ENCODE measurements at regions not wholly inside any gene's neighbourhood (a gene's known extent, or its start where the extent isn't known, plus 50 kb on each side); places are given as distances from the start of the nearest gene placed in this dataset.
"Not testable (repeated sequence)": the region's sequence is repeated elsewhere in the genome, so short reads cannot be mapped to it uniquely, and the experiment has no call there.

- no peak for DNase-seq
- TF ChIP-seq GATA1 (IDR thresholded peaks at IDR 0.05; ENCODE audit: low read depth, low read length) (no peak), POLR2A (IDR thresholded peaks at IDR 0.05; ENCODE audit: low read length) (no peak)
Measured at GRCh38 chr4:71206763-71207162, 132.1 kb upstream of the SLC4A4 start.

DNA sequence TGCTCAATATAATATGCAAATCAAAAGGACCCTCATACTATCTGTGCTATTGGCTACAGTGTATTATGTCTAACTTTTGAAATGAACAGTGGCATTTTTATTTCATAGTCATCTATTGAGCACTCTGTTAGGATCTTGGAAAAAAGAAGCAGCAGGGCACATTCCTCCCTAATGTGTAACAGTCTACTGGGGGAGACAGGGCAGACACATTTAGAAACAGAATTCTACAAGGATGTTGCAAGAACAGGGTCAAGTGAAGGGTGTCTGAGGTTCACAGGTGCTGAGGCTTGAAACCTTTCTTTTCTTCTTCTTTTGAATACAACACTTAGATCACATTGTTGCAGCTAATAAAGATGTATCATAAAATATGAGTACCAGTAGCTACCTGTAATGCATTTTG is 129.7 kb upstream of the SLC4A4 start:
- TF ChIP-seq GATA1 (IDR thresholded peaks at IDR 0.05; ENCODE audit: low read depth, low read length) (no peak), POLR2A (IDR thresholded peaks at IDR 0.05; ENCODE audit: low read length) (no peak)
- DNase-seq: no peak

DNA sequence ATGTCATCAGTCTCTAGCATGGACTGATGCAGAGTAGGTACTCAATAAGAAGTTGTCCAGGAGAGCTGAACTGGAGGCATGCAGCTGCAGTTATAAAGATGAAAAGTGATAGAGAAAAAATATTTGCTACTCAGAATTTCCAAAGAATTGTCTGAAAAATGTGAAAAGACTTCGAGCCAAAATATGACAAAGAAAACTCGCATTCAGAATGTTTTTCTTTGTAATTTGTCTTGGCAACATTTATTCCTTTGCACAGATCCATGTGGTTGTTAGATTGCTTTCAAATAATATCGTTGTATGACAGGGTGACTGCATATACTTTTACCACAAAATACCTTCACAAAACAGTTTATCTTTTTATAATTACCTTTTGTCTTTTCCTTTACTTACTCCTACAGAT is 128.0 kb upstream of the SLC4A4 start:
- TF ChIP-seq GATA1 (IDR thresholded peaks at IDR 0.05; ENCODE audit: low read depth, low read length) (no peak), POLR2A (IDR thresholded peaks at IDR 0.05; ENCODE audit: low read length) (no peak)
- DNase-seq: no peak

DNA sequence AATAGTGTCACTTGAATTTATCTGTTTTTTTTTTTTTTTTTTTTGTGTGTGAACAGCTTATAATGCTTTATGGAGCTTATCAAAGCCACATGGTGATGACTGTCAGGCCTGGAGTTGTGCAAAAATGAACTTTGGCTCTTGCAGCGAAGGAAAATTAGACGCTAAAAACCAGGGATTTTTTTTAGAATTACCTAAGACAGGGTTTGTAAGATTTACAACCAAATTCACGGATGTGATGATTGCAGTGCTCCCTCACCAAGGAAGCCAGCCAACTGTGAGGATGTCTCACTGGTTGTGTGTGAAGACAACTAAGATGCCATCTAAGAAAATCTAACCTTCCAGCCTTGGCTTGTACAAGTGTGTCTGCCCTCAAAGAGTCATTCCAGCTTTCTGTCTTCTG is 127.1 kb upstream of the SLC4A4 start:
- DNase-seq: no peak
- TF ChIP-seq GATA1 (IDR thresholded peaks at IDR 0.05; ENCODE audit: low read depth, low read length) (no peak), POLR2A (IDR thresholded peaks at IDR 0.05; ENCODE audit: low read length) (no peak)

GRCh38 chr4:71212216-71212615 is 126.6 kb upstream of the SLC4A4 start:
- no peak for DNase-seq
- no peak for TF ChIP-seq POLR2A (IDR thresholded peaks at IDR 0.05; ENCODE audit: low read length)
- TF ChIP-seq GATA1 (IDR thresholded peaks at IDR 0.05; ENCODE audit: low read depth, low read length): no peak

- TF ChIP-seq GATA1 (IDR thresholded peaks at IDR 0.05; ENCODE audit: low read depth, low read length): no peak
- no peak for TF ChIP-seq POLR2A (IDR thresholded peaks at IDR 0.05; ENCODE audit: low read length)
- DNase-seq: no peak
Measured at GRCh38 chr4:71214578-71214977, 124.2 kb upstream of the SLC4A4 start.

- TF ChIP-seq POLR2A (IDR thresholded peaks at IDR 0.05; ENCODE audit: low read length): no peak
- no peak for TF ChIP-seq GATA1 (IDR thresholded peaks at IDR 0.05; ENCODE audit: low read depth, low read length)
- no peak for DNase-seq
Measured at GRCh38 chr4:71216316-71216959, 122.4 kb upstream of the SLC4A4 start.

DNA sequence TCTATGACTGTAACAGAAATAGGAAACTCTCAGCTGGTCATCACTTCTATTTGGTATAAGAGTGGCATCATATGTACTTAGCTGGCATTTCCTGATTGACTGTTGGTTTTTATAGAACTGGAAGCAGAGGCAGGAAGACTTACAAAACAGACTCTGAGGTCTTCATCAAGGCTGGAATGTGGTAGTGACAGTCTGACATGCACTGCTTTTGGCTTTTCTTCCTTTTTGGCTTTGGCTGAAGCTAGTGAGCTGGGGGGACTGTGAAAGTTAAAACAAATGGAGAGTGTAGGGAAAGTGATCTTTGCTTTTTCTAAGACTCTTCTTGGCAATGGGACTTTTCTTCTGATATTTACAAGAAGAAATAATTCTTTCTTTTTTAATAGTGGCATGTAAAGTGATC is 121.1 kb upstream of the SLC4A4 start:
- DNase-seq: no peak
- TF ChIP-seq POLR2A (IDR thresholded peaks at IDR 0.05; ENCODE audit: low read length): no peak
- TF ChIP-seq GATA1 (IDR thresholded peaks at IDR 0.05; ENCODE audit: low read depth, low read length): no peak

GRCh38 chr4:71220848-71221247 is 118.0 kb upstream of the SLC4A4 start:
- DNase-seq: not testable (repeated sequence)

DNA sequence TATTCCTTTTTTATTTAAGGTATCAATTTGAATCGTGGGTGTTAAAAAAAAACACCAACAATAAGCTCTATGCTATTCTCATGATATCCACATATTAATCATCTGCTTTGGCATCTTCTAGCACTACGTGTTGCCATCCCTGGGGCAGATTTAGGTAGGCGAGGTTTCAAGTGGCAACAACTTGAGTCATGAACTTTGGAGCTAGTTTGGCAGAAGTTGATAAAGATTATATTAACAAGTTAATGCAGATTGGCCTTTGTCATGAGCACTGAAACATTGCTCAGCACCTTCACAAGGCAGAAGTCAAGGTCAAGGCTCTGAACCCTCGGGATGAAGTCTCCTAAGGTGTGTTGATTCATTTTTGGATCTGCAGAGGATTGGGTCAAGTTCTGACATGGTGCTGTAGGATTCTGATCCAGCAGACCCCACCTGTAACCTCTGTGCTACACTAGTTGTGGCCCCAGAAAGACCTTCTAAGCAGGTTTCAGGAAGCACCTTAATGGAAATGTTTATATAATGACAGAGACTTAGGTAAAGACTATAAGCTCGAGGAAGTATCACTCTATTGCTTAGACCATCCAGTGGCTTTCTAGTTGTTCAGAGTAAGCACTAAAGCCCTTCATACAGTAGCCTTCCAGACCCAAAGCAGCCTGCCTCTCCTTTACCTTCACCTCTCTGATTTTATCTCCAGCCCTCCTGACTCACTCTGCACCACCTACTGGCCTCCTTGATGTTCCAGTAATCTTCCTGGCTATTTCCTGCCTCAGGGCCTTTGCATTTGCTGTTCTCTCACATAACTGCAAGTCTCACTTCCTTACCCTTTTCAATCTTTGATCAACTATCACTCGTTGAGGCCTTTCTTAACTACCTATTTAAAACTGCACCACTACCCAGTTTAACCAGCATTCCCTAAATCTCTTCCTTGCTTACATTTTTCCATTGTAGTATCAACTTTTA is 117.0 kb upstream of the SLC4A4 start:
- no peak for TF ChIP-seq POLR2A (IDR thresholded peaks at IDR 0.05; ENCODE audit: low read length)
- TF ChIP-seq GATA1 (IDR thresholded peaks at IDR 0.05; ENCODE audit: low read depth, low read length): no peak
- DNase-seq: no peak

DNA sequence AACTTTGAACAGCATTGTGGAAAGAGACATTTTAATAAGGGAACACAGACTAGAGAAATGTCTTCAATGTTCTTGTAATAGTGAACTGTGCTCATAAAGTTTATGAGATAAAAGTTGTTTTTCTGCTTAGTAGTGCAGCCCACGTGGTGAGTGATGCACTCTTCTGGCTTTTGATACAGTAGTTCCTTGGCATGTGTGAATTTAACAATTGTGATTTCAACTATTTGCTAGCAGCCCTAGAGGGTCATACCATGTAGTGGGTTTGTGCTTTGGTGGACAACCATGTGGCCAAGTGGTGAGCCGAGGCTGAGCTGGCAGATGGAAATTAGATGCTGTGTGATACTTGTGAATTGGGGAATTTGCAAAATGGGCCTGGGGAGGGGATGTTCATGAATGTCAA is 116.2 kb upstream of the SLC4A4 start:
- DNase-seq: no peak
- TF ChIP-seq GATA1 (IDR thresholded peaks at IDR 0.05; ENCODE audit: low read depth, low read length) (no peak), POLR2A (IDR thresholded peaks at IDR 0.05; ENCODE audit: low read length) (no peak)

DNA sequence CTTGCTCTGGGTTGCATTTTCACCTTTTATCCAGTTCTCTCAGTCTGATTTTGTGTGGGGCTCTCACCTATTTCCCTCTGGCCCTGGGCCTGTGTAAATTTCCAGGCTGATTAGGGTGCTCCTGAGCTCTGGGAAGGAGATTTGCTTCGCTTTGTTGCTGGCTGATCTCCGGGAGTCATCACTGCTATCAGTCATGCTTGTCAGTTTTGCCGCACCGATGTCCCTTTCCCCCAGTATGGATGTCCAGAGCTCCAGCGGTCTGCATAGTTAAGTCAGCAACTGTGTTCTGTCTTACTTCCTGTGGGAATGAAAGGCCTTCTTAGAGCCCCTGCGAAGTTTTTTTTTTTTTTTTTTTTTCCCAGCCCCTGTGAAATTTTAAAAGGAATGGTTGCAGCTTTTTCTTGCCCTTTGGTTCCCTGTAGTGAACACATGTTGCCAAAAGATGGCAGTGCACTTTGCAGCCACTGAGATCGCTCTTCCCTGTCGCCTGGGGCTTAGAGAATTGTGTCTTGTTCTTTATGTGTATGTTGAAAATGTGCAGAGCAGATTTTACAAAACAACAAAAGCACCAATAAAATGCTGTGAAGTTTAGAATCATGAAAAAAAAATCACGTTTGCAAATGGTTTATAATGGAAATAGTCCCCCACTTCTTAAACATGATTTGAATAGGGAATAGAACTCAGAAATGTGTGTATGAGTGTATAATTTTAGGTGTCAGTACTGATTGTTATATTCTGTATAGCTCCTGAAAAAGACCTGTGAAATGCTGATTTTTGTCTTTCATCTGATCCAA is 109.1 kb upstream of the SLC4A4 start:
- DNase-seq: peak; percentile 2 to 10
- no peak for TF ChIP-seq GATA1 (IDR thresholded peaks at IDR 0.05; ENCODE audit: low read depth, low read length)
- no peak for TF ChIP-seq POLR2A (IDR thresholded peaks at IDR 0.05; ENCODE audit: low read length)

GRCh38 chr4:71230271-71231128 is 108.3 kb upstream of the SLC4A4 start:
- TF ChIP-seq GATA1 (IDR thresholded peaks at IDR 0.05; ENCODE audit: low read depth, low read length) (no peak), POLR2A (IDR thresholded peaks at IDR 0.05; ENCODE audit: low read length) (no peak)
- DNase-seq: no peak
